Esophagus squamous epithelium (tissue), 4 donors: ENCODE measurements at regions not wholly inside any gene's neighbourhood (a gene's known extent, or its start where the extent isn't known, plus 50 kb on each side); places are given as distances from the start of the nearest gene placed in this dataset.

Experiments used
- CTCF ChIP-seq, 6 experiments: fragments of 450-650 bp in 4 of 6; fragments of 200-600 bp in 2 of 6; sonication (generic) in 2 of 6; IDR thresholded peaks; one replicate each; pipeline ENCODE4 v1.5.1; 2016 to 2019; ENCODE audit warnings: antibody characterized with exemption in 6 of 6, mild to moderate bottlenecking in 4 of 6, moderate library complexity in 4 of 6
- POLR2A ChIP-seq, 4 donors: fragments of 450-650 bp; IDR thresholded peaks; one replicate each; pipeline ENCODE4 v1.6.1; 2017; ENCODE audit warnings: antibody characterized with exemption in 4 of 4, mild to moderate bottlenecking in 4 of 4, moderate library complexity in 3 of 4

DNA sequence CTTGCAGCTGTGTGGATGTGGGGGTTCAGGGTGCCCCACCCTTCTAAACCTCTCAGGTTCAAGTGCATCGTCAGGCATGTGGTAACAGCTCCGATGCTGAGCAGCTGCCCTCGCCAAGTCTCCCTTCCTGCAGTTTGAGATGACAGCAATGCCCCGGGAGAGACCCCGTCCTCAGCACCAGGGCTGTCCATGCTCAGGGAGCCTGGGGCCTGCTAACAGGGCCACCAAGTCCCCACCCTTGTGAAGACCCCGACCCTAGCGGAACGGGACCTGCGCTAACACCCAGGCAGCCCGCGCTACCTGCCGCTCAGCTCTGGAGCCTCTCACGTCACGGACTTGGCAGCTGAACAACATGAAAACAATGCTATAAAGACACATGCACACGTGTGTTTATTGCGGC, 159.2 kb upstream of the C1orf174 start:
- no peak for TF ChIP-seq CTCF (IDR thresholded peaks at IDR 0.05)
- no peak for TF ChIP-seq POLR2A (IDR thresholded peaks at IDR 0.05)
